ENCODE measurements at regions not wholly inside any gene's neighbourhood (a gene's known extent, or its start where the extent isn't known, plus 50 kb on each side); places are given as distances from the start of the nearest gene placed in this dataset.
"Not testable (repeated sequence)": the region's sequence is repeated elsewhere in the genome, so short reads cannot be mapped to it uniquely, and the experiment has no call there.

- no peak for DNase-seq
Measured at GRCh38 chr2:144774809-144775208, 254.9 kb upstream of the ZEB2 start.

GRCh38 chr2:144771348-144771747, 251.4 kb upstream of the ZEB2 start:
- DNase-seq: no peak

- no peak for DNase-seq
Measured at GRCh38 chr2:144770616-144771230, 250.8 kb upstream of the ZEB2 start.

GRCh38 chr2:144760939-144761338, 241.0 kb upstream of the ZEB2 start:
- DNase-seq: not testable (repeated sequence)

GRCh38 chr2:144759746-144760145, 239.8 kb upstream of the ZEB2 start:
- no peak for DNase-seq

GRCh38 chr2:144758196-144758595, 238.3 kb upstream of the ZEB2 start:
- not testable (repeated sequence) for DNase-seq

GRCh38 chr2:144753416-144753815, 233.5 kb upstream of the ZEB2 start:
- DNase-seq: no peak

GRCh38 chr2:144751142-144751905, 231.4 kb upstream of the ZEB2 start:
- no peak for DNase-seq

GRCh38 chr2:144749188-144749587, 229.3 kb upstream of the ZEB2 start:
- no peak for DNase-seq

- DNase-seq: no peak
Measured at GRCh38 chr2:144748443-144748842, 228.5 kb upstream of the ZEB2 start.

- no peak for DNase-seq
Measured at GRCh38 chr2:144747571-144747970, 227.7 kb upstream of the ZEB2 start.

- no peak for DNase-seq
Measured at GRCh38 chr2:144745424-144745823, 225.5 kb upstream of the ZEB2 start.

GRCh38 chr2:144738749-144739148, 218.8 kb upstream of the ZEB2 start:
- DNase-seq: no peak

GRCh38 chr2:144730711-144731110, 210.8 kb upstream of the ZEB2 start:
- DNase-seq: no peak

GRCh38 chr2:144724460-144724859, 204.5 kb upstream of the ZEB2 start:
- DNase-seq: not testable (repeated sequence)

- no peak for DNase-seq
Measured at GRCh38 chr2:144718376-144718775, 198.5 kb upstream of the ZEB2 start.

- no peak for DNase-seq
Measured at GRCh38 chr2:144715992-144716391, 196.1 kb upstream of the ZEB2 start.

GRCh38 chr2:144713410-144713809, 193.5 kb upstream of the ZEB2 start:
- no peak for DNase-seq

- DNase-seq: no peak
Measured at GRCh38 chr2:144712550-144712940, 192.6 kb upstream of the ZEB2 start.

GRCh38 chr2:144711630-144712549, 192.0 kb upstream of the ZEB2 start:
- DNase-seq: no peak

GRCh38 chr2:144711084-144711483, 191.2 kb upstream of the ZEB2 start:
- DNase-seq: no peak

- no peak for DNase-seq
Measured at GRCh38 chr2:144708626-144709025, 188.7 kb upstream of the ZEB2 start.

GRCh38 chr2:144707736-144708326, 187.9 kb upstream of the ZEB2 start:
- no peak for DNase-seq
